Hepatic stellate cell (primary cell): ENCODE measurements at regions not wholly inside any gene's neighbourhood (a gene's known extent, or its start where the extent isn't known, plus 50 kb on each side); places are given as distances from the start of the nearest gene placed in this dataset.
"Not testable (repeated sequence)": the region's sequence is repeated elsewhere in the genome, so short reads cannot be mapped to it uniquely, and the experiment has no call there.

Source experiments
- DNase-seq: peaks from one replicate; pipeline ENCODE4 v3.0.0; 2011; ENCODE audit warnings: low spot score

- no peak for DNase-seq
Observed at GRCh38 chr10:28130267-28130666, 131.4 kb upstream of the ODAD2 start.

- no peak for DNase-seq
Observed at GRCh38 chr10:28127881-28128280, 129.0 kb upstream of the ODAD2 start.

DNA sequence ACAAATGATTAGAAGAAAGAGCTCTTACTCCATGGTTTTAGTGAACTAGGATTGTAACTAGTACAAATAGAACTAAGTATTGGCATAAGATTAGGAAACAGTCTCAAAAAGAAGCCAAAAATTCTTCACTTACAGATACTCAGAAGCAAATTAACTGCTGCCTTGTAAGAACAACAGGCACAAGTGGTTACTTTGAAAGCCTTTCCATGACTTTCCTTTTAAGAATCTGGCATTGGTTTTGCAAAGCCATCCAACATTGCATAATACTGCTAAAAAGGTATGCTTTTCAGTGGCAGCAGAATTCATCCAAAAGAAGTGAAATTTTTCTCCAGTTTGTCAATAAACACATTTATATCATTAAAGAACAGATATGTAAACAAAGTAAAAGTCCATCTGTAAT lies 126.8 kb upstream of the ODAD2 start:
- no peak for DNase-seq

GRCh38 chr10:28120795-28121194 lies 121.9 kb upstream of the ODAD2 start:
- DNase-seq, result no peak

DNA sequence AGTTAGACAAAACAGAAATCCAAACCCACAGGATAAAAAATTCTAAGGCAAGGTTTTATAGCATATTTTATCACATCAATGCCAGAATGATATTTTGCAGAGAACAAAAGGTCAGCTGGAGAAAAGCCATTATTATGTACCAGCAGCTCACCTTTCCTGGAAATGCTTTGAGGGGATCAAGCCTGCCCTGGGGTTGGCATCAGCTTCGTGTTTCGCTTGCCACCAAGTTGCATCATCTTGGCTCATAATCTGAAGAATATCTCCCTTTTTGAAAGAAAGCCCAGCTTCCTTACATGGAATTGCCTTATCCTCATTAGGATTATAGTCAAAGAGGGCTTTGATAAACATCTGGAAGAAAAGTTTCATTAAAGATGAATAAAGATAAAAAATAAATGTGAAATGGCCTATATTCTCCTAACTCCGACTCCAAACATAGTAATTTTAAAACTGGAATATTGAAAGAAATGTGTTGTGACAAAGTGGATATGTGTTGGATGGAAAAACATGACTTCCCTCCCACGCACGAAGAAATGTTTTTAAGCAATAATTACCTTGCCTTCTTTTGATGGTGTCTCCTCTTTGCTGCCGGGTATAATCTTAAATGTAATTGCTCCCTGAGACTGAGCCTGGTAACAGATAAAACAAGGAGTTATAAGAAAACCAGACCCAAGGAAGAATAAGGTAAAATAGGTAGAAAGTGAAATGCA lies 121.3 kb upstream of the ODAD2 start:
- no peak for DNase-seq

- no peak for DNase-seq
Observed at GRCh38 chr10:28118985-28119628, 120.2 kb upstream of the ODAD2 start.

DNA sequence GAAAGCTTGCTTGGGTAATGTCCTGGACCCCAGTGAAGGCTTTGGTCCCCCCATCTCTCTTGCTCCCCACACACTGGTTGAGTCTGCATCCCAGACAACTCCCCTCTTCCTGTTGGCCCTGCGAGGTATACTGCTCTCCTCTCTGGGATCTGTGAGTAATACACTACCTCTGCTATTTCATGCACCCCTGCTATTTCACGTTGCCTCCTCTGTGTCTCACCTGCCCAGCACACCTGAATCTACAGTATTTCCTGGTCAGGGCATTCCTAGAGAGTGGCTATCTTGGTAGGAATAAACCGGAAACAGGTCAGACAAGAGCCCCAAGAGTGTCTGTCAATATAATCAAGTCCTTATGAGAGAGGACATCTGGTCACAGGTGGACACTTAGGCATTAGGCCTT lies 114.3 kb upstream of the ODAD2 start:
- no peak for DNase-seq

- DNase-seq, result no peak
Observed at GRCh38 chr10:28111712-28112111, 112.8 kb upstream of the ODAD2 start.

- no peak for DNase-seq
Observed at GRCh38 chr10:28105561-28105960, 106.7 kb upstream of the ODAD2 start.

- DNase-seq, result no peak
Observed at GRCh38 chr10:28097633-28098032, 98.8 kb upstream of the ODAD2 start.

DNA sequence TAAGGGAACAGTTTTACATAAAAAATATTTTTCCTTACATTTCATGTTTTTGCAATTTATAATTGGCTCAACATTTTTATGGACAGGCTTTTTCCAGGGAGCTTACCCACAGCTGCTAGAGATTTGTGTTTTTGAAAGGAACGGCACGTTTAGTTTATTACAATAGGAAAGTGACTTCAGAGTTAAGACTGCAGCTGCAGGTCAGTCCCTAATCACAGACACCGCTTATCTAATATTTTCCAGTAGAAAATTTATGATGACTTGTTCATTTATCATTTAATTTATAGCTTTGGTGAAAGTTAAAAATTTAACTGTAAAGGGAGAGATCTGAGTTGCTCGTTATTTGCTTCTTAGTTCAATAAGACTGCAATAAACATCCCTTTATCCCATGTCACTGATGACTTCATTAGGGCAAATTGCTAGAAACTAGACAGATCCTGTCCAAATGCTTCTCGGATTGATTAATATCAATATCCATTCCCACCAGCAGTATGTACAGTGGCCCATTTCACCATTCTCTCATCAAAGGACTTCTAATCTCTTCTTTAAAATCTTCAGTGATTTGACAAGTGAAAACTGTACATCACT lies 97.0 kb upstream of the ODAD2 start:
- no peak for DNase-seq

- DNase-seq, result no peak
Observed at GRCh38 chr10:28094121-28094520, 95.2 kb upstream of the ODAD2 start.

- DNase-seq, result no peak
Observed at GRCh38 chr10:28091913-28092312, 93.0 kb upstream of the ODAD2 start.

GRCh38 chr10:28090506-28090905 lies 91.6 kb upstream of the ODAD2 start:
- no peak for DNase-seq

DNA sequence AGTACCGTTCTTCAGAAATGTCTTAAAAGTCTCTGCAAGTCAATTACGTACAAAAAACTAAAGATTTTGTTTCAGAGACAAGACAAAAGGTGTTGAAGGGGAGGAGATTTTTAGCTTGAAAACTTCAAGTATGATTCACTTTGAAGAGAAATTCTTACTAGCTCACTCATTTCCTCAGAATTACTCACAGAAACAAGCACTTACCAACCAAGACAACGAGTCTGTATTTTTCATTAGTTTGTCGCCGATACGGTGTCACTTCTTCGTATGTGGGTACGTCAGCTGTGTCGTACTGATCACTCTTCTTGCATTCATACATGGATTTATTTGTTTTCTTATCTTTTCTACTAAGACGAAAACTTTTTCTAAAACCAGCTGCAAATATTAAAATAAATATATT lies 90.6 kb upstream of the ODAD2 start:
- peak; percentile 9 for DNase-seq

- no peak for DNase-seq
Observed at GRCh38 chr10:28087661-28088351, 88.9 kb upstream of the ODAD2 start.

DNA sequence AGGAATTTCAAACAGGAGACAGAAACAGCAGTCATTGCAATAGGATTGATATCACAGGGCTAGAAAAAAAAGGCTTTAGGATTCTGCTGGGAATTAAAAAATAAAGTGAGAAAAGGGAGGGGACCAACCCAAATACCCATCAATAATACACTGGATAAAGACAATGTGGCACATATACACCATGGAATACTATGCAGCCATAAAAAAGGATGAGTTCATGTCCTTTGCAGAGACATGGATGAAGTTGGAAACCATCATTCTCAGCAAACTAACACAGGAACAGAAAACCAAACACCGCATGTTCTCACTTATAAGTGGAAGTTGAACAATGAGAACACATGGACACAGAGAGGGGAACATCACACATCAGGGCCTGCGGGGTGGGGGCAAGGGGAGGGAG lies 86.9 kb upstream of the ODAD2 start:
- not testable (repeated sequence) for DNase-seq

- DNase-seq, result no peak
Observed at GRCh38 chr10:28082885-28083284, 84.0 kb upstream of the ODAD2 start.

GRCh38 chr10:28082316-28082715 lies 83.4 kb upstream of the ODAD2 start:
- no peak for DNase-seq

- no peak for DNase-seq
Observed at GRCh38 chr10:28077889-28078288, 79.0 kb upstream of the ODAD2 start.

DNA sequence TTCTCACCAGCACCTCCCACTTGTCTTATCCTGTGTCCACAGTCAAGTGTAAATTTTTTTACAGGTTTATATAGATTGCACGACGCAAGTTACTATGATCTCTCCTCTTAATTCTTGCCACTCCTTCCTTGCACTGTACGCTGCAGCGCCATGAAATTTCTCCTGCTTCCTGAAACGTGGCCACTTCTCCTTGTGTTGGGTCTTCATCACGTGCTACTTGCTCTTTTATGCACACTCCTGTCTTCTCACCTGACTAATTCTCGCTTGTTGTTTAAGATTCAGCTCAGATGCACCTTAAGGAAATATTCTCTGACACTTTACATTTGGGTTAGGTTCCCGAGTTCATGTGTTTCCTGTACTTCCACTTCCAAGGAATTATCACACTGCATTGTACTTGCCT lies 76.5 kb upstream of the ODAD2 start:
- no peak for DNase-seq

GRCh38 chr10:28072573-28072972 lies 73.7 kb upstream of the ODAD2 start:
- DNase-seq, result no peak

DNA sequence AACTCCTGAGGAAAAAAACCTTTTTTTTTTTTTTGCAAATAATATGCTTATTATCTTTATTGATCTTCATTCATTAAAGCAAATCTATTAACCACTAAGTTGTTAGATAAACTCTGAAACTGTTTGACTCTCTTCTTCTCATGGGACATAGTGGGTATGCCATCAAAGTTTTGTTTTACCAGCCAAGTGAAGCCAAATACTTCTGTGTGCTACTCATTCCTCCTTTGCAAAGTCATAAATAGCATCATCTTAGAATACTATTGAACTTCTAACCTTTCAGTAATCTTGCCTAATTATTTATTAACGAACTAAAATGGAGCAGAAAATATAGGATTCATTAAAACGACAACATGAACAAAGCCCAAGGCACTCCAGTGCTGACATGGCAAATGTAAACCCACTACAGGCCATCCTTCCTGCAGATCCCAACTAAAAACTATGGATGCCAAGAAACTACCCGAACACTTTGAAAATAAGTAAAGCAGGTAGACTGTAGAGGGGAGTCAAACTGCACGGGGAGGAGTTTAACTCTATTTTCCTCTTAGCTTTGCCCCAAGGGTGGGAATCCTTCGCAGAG lies 61.2 kb upstream of the ODAD2 start:
- DNase-seq, result no peak
